ENCODE measurements at regions not wholly inside any gene's neighbourhood (a gene's known extent, or its start where the extent isn't known, plus 50 kb on each side); places are given as distances from the start of the nearest gene placed in this dataset.

DNA sequence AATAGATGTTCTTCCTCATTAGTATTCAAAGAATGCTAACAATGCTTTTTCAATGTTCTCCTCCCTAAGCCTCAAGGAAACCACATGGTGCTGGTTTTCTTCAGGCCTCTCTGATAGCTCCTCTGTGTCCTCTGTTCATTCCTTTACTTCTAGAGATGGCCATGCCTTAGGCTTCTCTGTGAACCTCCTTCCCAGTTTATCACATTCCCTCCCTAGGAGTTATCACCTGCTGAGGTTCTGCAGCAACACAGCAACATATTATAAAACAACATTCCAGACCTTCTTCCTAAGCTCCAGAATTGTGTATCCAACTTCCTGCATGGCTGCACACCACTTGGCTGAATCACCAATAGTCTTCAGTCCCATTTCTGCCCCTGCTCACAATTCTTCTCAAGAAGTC lies 325.5 kb downstream of the IRS1 start:
- Mint-ChIP-seq H3K4me3 (no peak overlapping the region), H3K36me3 (peaks cover 14% of the 10 kb centered on the region), H3K9me3 (peaks cover 21% of the 10 kb centered on the region), H3K27ac (no peak overlapping the region), H3K27me3 (ENCODE audit: low read depth) (no peaks in the 10 kb centered on the region), H3K4me1 (peaks cover 34% of the 10 kb centered on the region)
- no peak for DNase-seq (ENCODE audit: low spot score in 2 of 2, unreplicated experiment in 2 of 2)
- TF ChIP-seq, protein P1, sequence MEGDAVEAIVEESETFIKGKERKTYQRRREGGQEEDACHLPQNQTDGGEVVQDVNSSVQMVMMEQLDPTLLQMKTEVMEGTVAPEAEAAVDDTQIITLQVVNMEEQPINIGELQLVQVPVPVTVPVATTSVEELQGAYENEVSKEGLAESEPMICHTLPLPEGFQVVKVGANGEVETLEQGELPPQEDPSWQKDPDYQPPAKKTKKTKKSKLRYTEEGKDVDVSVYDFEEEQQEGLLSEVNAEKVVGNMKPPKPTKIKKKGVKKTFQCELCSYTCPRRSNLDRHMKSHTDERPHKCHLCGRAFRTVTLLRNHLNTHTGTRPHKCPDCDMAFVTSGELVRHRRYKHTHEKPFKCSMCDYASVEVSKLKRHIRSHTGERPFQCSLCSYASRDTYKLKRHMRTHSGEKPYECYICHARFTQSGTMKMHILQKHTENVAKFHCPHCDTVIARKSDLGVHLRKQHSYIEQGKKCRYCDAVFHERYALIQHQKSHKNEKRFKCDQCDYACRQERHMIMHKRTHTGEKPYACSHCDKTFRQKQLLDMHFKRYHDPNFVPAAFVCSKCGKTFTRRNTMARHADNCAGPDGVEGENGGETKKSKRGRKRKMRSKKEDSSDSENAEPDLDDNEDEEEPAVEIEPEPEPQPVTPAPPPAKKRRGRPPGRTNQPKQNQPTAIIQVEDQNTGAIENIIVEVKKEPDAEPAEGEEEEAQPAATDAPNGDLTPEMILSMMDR (IDR thresholded peaks at IDR 0.05; ENCODE audit: unreplicated experiment) = no peak

GRCh38 chr2:226471987-226472470 lies 327.6 kb downstream of the IRS1 start:
- Mint-ChIP-seq H3K36me3 (peaks cover 14% of the 10 kb centered on the region), H3K4me3 (no peak overlapping the region), H3K27ac (no peak overlapping the region), H3K4me1 (peaks cover 15% of the 10 kb centered on the region), H3K27me3 (ENCODE audit: low read depth) (no peaks in the 10 kb centered on the region), H3K9me3 (peaks cover 21% of the 10 kb centered on the region)
- TF ChIP-seq, protein P1 (IDR thresholded peaks at IDR 0.05; ENCODE audit: unreplicated experiment) = no peak
- no peak for DNase-seq (ENCODE audit: low spot score in 2 of 2, unreplicated experiment in 2 of 2)

GRCh38 chr2:226467633-226468032 lies 332.0 kb downstream of the IRS1 start:
- Mint-ChIP-seq H3K36me3 (peaks cover 3% of the 10 kb centered on the region), H3K27me3 (ENCODE audit: low read depth) (no peaks in the 10 kb centered on the region), H3K4me3 (no peak overlapping the region), H3K27ac (no peak overlapping the region), H3K9me3 (peaks cover 4% of the 10 kb centered on the region), H3K4me1 (no peaks in the 10 kb centered on the region)
- no peak for DNase-seq (ENCODE audit: low spot score in 2 of 2, unreplicated experiment in 2 of 2)
- TF ChIP-seq, protein P1 (IDR thresholded peaks at IDR 0.05; ENCODE audit: unreplicated experiment) = no peak

DNA sequence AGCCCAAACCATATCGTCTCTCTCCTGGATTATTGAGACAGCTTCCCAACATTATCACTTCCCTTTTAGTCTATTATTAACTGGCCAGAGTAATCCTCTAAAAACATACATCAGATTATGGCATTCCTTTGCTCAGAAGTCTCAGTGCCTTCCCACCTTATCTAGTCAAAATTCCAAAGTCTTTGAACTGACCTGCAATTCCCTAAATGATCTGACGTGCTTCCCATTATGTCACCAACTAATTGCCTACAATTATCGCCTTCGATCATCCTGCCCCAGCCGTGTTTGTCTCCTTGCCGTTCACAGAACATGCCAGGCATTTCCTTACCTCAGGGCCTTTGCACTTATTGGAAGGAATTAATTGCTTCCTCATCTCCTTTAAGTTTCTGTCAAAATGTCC lies 332.4 kb downstream of the IRS1 start:
- Mint-ChIP-seq H3K27ac (no peak overlapping the region), H3K4me3 (no peak overlapping the region), H3K4me1 (no peaks in the 10 kb centered on the region), H3K9me3 (peaks cover 8% of the 10 kb centered on the region), H3K36me3 (peaks cover 7% of the 10 kb centered on the region), H3K27me3 (ENCODE audit: low read depth) (no peaks in the 10 kb centered on the region)
- DNase-seq (ENCODE audit: low spot score in 2 of 2, unreplicated experiment in 2 of 2) = no peak
- TF ChIP-seq, protein P1 (IDR thresholded peaks at IDR 0.05; ENCODE audit: unreplicated experiment) = no peak

DNA sequence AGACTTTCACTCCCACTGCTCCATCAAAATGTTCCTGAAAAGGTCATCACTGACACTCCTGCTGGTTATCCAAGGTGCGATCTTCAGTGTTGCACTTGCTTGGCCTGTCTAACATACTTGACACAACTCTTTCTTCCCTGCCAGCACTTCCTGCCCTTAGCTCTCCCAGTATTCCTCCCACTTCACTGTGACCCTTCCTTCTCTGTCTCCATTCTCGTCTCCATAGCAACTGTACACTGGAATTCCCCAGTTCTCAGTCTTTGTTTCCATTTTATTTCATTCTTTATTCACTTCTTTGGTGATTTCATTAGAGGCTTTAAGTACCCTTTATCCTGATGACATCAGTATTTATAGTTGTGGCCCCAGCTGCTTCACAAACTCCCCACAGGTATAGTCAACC lies 333.0 kb downstream of the IRS1 start:
- H3K4me1 Mint-ChIP-seq = no peaks in the 10 kb centered on the region
- H3K27me3 Mint-ChIP-seq (ENCODE audit: low read depth) = no peaks in the 10 kb centered on the region
- peaks cover 7% of the 10 kb centered on the region for H3K36me3 Mint-ChIP-seq
- H3K4me3 Mint-ChIP-seq = no peak overlapping the region
- no peak for DNase-seq (ENCODE audit: low spot score in 2 of 2, unreplicated experiment in 2 of 2)
- no peak overlapping the region for H3K27ac Mint-ChIP-seq
- peaks cover 13% of the 10 kb centered on the region for H3K9me3 Mint-ChIP-seq
- TF ChIP-seq, protein P1 (IDR thresholded peaks at IDR 0.05; ENCODE audit: unreplicated experiment) = no peak

DNA sequence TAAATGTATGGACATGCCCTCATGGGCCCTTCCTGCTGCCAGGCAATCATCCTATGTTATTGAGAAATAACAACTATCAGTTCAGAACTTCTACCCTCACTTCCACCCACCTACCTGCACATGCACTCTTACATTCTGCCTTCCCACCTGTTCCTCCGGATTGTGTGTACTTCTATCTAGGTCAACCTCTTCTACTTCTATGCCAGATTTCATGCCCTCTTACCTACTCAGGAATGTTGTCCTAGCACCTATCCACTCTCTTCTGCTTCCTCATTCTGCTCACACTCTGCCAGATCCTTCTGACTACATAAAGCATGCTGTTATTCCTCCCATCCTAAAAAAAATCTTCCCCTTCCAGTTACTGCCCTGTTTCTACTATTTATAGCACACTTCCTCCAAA lies 333.5 kb downstream of the IRS1 start:
- DNase-seq (ENCODE audit: low spot score in 2 of 2, unreplicated experiment in 2 of 2) = no peak
- TF ChIP-seq, protein P1 (IDR thresholded peaks at IDR 0.05; ENCODE audit: unreplicated experiment) = no peak
- Mint-ChIP-seq H3K27ac (no peak overlapping the region), H3K36me3 (peaks cover 7% of the 10 kb centered on the region), H3K4me3 (no peak overlapping the region), H3K4me1 (no peaks in the 10 kb centered on the region), H3K27me3 (ENCODE audit: low read depth) (no peaks in the 10 kb centered on the region), H3K9me3 (peaks cover 13% of the 10 kb centered on the region)
